ENCODE measurements at regions not wholly inside any gene's neighbourhood (a gene's known extent, or its start where the extent isn't known, plus 50 kb on each side); places are given as distances from the start of the nearest gene placed in this dataset.

DNA sequence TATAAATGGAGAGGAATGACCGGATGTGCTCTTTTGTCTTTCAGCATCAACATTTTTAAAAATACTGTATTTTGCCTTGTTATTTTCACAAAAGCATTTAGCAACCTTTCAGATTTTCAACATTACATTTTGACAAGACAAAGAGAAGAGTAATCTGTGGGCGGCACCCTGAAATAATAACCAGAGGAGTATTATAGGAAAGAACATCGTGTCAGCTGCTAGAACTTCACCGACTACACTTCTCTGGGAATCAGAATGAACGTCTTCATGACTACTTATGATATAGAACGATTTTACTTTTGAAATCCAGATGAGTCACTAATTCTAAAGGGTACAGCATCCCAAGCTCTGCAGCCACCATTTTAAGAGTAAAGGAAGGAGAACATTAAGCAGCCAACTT, 531.5 kb upstream of the FRG1 start:
- TF ChIP-seq POLR2A (IDR thresholded peaks at IDR 0.05) (no peak), EP300 (IDR thresholded peaks at IDR 0.05) (no peak)
